CD1c-positive myeloid dendritic cell (primary cell): ENCODE measurements at regions not wholly inside any gene's neighbourhood (a gene's known extent, or its start where the extent isn't known, plus 50 kb on each side); places are given as distances from the start of the nearest gene placed in this dataset.

Source experiments
- DNase-seq: peaks from one replicate; pipeline ENCODE4 v3.0.0-alpha.2; 2016; ENCODE audit errors: extremely low spot score

- no peak for DNase-seq
Observed at GRCh38 chr17:74045608-74046280, 157.7 kb upstream of the RPL38 start.

- no peak for DNase-seq
Observed at GRCh38 chr17:74049167-74049966, 154.1 kb upstream of the RPL38 start.

GRCh38 chr17:74049967-74050458 lies 153.5 kb upstream of the RPL38 start:
- no peak for DNase-seq

GRCh38 chr17:74051348-74051747 lies 152.1 kb upstream of the RPL38 start:
- DNase-seq, result no peak

GRCh38 chr17:74052993-74053711 lies 150.3 kb upstream of the RPL38 start:
- DNase-seq, result no peak

DNA sequence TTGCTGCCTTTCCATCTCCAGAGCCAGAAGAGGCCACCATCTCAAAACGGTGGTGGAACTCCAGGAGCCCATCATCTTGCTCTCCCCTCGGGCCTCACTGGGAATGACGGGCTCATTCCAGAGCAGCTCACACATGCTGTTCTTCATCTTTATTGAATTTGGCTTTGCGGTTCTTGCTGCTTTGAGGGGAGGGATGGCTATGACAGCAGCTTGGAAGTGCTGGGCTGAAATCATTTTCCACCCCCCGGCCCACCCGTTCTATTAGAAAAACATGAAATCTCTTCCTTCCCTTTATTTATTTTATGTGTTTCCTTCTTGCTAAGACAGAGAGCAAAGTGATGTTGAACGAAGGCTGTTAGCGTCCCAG lies 149.8 kb upstream of the RPL38 start:
- no peak for DNase-seq

GRCh38 chr17:74054249-74054648 lies 149.2 kb upstream of the RPL38 start:
- DNase-seq, result no peak

DNA sequence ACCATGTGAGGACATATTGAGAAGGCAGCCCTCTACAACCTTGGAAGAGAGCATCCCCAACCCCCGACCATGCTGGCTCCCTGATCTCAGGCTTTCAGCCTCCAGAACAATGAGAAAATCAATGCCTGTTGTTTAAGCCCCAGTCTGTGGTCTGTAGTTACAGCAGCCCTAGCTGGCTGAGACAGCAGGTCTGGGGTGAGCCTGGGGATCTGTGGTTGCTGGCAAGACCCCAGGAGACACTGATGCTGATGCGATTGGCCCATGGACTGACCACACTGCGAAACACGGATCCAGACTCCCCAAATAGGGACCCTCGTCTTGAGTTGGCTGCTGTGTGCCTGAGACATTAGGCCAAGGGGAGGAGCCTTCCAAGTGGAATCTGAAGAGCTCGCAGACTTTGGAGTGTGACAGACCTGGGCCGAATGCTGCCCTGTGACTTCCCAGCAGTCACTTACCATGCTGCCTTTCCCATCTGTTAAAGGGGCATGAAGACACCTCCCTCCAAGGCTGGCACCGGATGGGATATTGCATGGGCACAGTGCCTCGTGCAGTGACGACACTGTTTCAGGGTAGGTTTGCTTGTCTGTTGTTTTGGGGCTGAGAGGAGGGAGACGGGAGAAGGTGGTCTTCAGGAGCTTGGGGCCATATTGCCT lies 147.8 kb upstream of the RPL38 start:
- DNase-seq, result no peak

DNA sequence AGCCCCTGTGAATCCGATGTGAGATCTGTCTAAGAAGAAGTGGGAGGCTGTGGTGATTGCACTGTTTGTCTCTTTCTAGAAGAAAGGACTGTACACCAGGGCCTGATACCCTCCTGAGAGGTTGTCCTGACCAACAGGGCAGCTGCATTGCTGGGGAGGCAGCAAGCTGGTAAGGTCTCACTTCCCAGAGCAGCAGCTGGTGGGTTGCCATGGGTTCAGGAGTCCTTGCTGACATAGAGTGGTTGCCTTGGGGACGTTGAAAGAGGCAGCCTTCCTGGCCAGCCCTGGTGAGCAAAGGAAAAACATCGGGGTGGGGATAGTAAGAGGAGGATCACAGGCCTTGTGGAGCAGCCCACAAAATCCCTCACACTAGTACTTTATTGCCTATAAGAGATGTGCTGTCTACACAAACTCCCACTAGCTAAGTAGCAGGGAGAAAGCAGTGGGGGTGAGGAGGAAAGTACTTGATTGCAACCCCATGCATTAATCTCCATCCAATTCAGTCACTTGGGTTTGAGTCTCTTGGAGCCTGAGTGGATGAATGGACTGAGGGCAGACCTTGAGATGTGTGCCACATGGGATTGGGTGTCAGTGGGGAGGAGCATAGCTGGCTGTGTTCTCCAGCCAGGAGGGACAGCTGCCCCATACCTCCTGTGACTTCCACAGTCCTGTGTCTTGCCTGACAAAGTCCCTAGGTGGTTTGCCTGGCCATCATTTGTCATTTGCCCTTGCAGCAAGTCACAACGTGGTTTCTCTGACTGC lies 143.8 kb upstream of the RPL38 start:
- DNase-seq, result no peak

DNA sequence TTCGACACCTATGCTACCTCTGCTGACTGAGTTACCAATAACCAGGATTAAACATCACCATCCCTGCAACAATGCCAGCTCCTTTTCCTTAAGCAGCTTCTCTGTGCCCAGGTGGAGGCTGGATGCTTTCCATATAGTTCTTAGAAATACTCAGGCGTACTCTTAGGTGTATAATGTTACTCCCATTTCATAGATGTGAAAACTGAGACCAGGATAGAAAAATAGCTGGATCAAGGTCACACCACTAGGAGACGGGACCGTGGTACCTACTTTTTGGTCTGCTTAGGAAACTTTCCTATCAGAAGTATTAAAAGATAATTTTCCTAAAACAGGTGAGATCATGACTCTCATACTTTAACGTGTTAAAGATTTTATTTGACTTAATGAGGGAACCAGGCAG lies 141.7 kb upstream of the RPL38 start:
- DNase-seq, result no peak

GRCh38 chr17:74062234-74062633 lies 141.2 kb upstream of the RPL38 start:
- no peak for DNase-seq

GRCh38 chr17:74063439-74063838 lies 140.0 kb upstream of the RPL38 start:
- DNase-seq, result no peak

DNA sequence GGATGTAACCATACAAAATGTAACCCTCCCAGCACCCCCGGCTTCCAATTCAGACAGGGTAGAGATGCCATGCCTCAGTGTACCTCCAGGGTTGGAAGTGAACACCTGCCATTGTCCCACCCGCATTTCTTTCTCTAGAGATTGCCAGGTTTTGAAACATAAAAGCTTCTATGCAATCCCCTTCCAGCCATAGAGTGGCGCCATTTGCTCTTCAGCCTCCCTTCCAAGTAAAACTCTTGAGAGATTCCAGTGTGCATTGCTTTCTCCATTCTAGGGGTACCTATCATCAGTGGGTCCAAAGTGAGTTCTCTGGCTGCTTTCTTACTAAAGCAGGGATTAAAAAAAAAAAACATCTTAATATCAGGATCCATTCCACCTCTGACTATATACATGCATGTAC lies 133.1 kb upstream of the RPL38 start:
- DNase-seq, result no peak

DNA sequence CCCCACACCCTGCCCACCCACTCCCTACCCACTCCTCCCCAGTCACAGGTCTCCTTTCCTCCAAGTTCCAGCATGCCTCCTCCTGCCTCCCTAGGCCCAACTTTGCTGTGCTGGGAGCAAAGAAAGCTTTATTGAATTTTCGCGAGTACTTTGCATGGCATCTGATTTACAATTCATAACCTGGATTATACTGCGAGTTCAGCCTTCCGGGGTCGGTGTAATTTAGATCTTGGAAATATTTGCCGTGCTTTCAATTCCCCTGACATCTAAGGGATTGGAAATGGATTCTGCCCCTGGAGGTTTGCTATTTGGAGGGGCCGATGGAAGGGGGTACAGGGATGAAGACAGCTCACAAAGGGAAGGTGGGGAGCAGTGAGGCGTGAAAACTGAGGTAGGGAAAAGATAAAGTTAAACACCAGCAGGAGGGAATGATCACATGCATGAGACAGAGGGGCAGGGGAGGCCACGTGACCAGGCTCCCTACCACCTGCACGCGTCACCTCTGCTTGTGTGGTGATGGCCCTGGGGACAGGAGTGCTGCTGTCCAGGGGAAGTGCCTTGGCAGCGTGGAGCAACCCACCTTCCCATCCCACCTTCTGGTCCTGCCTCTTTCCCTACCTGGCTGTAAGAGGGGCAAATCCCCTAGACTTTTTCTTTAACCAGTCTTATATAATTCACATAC lies 132.3 kb upstream of the RPL38 start:
- no peak for DNase-seq

DNA sequence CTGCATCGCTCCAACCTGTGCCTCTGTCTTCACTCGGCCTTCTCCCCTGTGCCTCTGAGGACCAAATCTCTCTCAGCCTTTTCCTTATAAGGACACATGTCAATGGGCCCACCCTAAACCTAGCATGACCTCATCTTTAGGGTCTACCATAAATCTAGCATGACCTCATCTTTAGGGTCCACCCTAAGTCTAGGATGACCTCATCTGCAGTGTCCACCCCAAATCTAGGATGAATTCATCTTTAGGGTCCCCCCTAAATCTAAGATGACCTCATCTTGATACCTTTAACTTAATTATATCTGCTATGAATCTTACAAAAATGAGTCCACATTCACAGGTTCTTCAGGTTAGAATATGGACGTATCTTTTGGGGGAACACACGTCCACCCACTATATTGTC lies 131.1 kb upstream of the RPL38 start:
- DNase-seq, result no peak

DNA sequence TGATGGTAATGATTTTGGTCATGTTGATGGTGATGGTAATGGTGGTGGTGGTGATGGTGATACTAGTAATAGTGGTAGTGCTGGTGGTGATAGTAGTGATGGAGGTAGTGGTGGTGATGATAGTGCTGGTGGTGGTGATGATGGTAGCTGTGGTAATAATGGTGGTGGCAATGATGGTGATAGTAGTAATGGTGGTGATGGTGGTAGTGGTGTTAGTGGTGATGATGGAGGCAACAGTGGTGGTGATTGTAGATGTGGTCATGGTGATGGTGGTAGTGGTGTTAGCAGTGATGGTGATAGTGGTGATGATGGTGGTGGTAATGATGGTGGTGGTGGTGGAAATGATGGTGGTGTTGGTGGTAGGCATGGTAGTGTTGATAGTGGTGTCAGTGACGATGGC lies 127.0 kb upstream of the RPL38 start:
- no peak for DNase-seq

GRCh38 chr17:74077231-74077630 lies 126.2 kb upstream of the RPL38 start:
- DNase-seq, result no peak

DNA sequence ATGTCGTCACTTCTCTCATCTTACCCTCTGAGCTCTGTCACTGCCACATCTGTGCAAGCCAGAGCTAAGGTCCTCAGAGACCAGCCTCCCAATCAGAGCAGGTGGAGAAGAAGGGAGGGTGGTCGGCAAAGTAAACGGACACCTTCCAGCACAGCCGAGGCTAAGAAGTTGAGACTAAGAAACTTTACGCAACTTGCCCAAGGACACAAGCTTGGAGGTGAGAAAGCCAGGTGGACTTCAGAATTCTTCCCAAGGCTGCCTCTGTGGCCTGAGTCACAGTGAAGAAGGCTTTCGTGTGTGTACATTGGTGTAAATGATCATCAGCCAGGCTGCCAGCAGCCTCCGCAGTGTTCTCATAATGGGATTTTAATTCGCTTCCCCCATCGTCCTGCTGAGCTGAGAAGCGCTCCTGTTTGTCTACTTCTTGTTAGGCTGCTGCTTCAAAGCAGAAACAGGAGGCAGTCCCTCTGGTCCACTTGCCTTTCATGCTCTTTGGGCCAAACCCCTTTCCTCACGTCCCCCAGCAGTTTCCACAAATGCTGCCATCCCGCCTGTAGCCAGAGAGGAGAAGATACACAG lies 125.0 kb upstream of the RPL38 start:
- no peak for DNase-seq

GRCh38 chr17:74079537-74080300 lies 123.8 kb upstream of the RPL38 start:
- no peak for DNase-seq
